ENCODE measurements at regions not wholly inside any gene's neighbourhood (a gene's known extent, or its start where the extent isn't known, plus 50 kb on each side); places are given as distances from the start of the nearest gene placed in this dataset.

DNA sequence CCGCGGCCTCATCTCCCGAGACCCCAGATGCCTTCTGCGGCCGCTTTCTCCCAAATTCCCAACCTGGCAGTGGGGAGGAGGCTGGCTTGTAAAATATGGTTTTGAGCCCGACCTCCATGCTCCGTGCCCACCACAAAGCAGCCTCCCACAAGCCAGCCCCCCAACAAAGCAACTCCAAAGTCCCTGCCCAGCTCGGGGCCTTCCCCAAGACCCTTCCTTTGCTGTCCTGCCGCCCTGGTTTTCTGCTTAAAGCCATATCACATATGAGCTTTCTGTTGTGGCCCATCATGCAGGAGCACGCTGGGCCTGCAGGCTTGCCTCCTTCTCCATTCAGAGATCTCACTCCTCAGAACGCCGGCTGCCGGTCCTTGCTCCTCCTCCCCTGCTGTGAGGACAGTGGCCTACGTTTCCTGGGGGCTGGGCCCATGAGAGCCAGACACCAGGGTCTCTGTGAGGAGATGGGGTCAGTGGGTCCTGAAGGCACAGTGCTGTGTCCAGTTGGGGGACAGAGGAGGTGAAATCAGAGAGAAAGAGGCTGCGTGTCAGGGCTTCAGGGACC, 680.0 kb downstream of the BRD1 start:
- no peak for DNase-seq (ENCODE audit: extremely low read depth in 1 of 2, low read depth in 1 of 2)

GRCh38 chr22:49147171-49147570, 680.5 kb downstream of the BRD1 start:
- no peak for DNase-seq (ENCODE audit: extremely low read depth in 1 of 2, low read depth in 1 of 2)

DNA sequence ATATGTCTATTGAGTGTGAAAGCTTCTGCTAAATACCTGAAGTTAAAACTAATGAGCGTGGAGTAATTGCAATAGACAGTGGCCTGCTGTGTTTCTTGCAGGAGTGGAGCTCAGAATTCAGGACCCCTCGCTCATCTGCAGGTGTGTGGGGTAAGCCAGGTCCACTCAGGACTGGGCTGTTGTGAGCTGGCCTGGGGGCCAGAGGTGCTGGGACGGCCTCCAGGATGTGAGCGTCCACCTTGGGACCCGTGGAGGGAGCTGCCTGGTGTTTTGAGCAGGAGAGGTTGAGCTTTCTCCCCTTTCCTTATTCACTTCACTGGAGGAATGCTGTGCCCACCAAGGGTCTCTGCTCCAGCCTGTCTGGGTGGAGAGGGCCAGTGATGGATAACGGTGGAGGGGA, 681.2 kb downstream of the BRD1 start:
- DNase-seq (ENCODE audit: extremely low read depth in 1 of 2, low read depth in 1 of 2) = no peak

- no peak for DNase-seq (ENCODE audit: extremely low read depth in 1 of 2, low read depth in 1 of 2)
Measured at GRCh38 chr22:49143812-49144211, 683.9 kb downstream of the BRD1 start.

DNA sequence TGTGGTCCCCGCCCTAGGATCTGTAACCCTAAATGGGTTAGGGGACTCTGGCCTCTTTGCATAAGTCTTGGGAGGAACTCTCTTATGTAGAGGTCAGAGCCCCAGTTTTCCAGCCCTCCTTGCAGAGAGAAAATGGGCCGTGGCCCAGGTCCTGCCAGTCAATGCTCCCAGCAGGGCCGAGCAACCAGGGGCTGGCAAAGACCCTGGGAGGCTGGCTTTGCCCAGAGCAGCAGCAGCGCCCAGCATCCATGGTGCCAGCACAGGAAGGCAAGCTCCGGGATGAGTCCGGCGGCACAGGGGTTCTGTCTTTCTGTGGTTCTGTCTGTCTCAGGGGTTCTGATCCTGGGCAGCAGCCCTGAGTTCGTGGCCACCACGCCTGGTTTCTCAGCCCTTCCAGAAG, 684.8 kb downstream of the BRD1 start:
- no peak for DNase-seq (ENCODE audit: extremely low read depth in 1 of 2, low read depth in 1 of 2)

GRCh38 chr22:49142296-49142695, 685.4 kb downstream of the BRD1 start:
- no peak for DNase-seq (ENCODE audit: extremely low read depth in 1 of 2, low read depth in 1 of 2)

DNA sequence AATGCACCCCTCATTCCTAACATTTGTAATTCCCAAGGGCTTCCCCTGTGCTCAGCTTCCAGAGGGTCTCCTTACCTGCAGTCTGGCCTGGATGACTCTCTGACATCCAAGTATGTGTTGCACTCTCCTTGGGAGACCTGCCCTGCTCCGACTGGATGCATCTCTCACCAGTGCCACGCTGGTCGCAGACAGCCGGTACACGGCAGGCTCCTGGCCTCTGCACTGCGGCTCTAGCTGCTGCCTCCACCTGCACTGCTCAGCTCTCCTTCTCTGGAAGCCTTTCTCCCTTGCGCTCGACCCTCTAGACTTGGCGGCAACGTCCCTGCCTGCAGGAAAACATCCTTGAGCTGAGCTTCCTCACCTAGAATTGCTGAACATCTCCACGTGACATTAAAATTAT, 685.9 kb downstream of the BRD1 start:
- no peak for DNase-seq (ENCODE audit: extremely low read depth in 1 of 2, low read depth in 1 of 2)

DNA sequence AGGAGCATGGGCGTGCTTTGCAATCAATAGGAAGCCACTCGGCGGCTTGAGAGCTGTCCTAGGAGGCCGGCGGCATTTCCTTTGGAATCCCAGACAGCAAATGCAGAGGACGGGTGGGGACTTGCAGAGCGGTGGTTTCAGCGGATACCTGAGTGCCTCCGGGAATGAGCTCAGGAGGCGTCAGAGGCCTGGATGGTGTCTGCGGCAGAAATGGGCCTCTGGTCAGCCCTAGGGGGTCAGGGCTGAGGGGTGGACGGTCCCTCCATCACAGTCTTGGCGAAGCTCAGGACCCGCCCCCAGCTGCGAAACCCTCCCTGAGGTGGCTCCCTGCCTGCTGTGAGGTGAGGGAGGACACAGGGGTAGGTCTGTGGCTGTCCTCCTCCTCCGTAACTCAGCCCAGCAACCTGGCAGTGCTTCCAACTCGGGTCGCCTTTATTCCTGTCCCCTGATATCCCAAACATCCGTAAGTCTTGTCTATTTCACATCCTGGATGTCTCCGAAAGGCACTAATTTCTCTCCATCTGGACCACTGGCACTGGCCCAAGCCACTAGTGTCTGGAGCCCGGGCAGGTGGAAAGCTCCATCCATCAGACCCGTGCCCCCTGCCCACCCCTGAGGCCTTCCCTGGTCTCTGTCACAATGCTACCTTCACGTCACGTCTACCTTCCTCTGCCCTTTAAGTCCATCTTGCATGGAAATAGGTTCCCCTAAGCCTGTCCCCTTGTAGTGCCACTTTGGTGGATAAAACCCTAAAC, 686.6 kb downstream of the BRD1 start:
- DNase-seq (ENCODE audit: extremely low read depth in 1 of 2, low read depth in 1 of 2) = no peak

DNA sequence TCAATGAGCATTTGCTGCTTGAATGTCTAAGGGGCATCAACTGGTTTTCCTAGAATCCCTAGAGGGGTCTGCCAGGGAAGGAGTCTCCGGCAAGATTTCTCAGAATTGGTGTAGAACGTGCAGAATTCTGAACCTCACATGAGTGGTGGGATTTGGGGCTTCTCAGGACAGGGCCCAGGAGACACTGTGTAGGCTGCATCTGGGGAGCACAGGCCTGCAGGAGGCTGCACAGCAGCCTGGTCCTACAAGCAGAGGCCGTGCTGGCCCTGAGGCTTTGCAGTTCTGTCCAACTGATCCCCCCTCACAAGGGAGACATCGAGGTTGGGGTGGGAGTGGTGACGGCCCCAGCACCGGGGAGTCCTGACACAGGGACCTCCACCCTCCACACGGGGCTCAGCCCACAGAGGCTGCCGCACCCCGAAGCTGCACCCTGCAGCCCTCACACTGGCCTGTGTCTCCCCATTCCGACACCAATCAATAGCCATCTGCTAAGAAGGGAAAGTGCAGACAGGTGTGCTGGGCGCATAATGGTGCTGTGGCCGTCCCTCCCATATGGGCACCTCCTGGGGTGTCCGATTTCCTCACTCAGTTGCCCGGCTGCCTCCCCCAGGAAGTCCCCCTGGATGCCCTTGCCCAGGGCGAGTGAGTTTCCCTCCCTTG, 688.1 kb downstream of the BRD1 start:
- DNase-seq (ENCODE audit: extremely low read depth in 1 of 2, low read depth in 1 of 2) = no peak

DNA sequence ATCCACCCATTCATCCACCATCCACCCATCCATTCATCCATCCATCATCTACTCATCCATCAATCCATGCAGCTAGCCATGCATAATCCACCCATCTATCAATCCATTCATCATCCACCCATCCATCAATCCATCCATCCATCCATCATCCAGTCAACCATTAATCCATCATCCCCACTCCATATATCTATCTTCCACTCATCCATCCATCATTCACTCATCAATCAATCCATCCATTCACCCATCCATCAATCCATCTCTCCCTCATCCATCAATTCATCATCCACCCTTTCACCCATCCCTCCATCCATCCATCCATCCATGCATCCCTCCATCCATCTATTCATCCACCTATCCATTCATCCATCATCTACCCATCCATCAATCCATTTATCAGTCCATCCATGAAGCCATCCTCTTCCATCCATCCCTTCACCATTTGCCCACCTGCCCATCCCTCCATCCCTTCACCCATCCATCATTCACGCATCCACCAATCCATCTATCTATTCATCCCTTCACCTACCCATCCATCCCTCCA, 689.4 kb downstream of the BRD1 start:
- no peak for DNase-seq (ENCODE audit: extremely low read depth in 1 of 2, low read depth in 1 of 2)

GRCh38 chr22:49137206-49137840, 690.4 kb downstream of the BRD1 start:
- no peak for DNase-seq (ENCODE audit: extremely low read depth in 1 of 2, low read depth in 1 of 2)

DNA sequence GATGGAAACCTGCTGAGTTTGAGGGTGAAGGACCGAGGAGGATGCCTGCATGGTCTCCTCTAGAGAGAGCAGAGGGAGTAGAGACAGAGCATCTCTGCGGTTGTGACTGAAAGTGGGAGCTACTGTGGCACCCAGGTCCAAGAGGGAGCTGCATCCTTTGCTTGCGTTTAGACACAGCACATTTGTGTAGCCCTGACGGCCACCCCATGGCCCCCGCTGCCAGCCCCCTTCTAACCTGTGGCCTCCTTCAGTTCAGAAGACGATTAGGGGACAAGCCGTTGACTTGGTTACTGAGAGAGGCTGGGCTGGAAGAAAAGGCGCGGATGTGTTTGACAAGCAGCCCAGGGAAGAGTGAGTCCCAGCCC, 690.9 kb downstream of the BRD1 start:
- DNase-seq (ENCODE audit: extremely low read depth in 1 of 2, low read depth in 1 of 2) = no peak

DNA sequence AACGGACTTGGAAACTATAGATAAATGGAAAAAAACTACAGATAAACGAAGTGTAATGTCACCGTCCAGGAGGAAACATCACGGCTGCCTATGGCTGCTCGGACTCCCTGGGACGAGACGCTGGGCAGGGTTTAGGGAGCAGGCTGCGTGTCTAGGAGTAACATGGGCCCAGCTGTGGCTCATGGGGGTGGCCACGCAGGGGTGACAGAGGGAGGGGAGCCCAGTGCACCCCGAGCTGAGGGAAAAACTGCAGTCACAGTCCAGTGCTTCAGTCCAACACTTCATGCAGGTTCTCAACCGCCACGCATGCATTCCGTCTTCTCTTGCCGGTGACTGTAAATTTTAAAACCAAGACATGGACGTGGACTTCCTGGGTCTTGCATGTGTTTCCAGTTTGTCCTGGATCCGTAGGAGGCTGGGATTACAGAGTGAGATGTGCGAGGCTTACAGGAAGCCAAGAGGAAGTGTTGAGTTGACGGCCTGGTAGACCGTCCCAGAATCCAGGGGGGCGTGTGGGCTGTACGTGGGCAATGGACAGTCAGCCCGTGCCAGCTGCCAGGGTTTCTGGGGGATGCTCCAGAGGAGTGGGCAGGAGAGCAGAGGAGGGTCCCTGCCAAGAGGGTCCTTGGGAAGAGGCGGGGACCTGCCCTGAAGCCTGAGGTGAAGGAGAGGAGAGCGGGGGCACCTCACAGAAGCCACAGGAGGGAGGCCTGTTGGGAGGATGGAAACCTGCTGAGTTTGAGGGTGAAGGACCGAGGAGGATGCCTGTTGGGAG, 691.4 kb downstream of the BRD1 start:
- no peak for DNase-seq (ENCODE audit: extremely low read depth in 1 of 2, low read depth in 1 of 2)

- no peak for DNase-seq (ENCODE audit: extremely low read depth in 1 of 2, low read depth in 1 of 2)
Measured at GRCh38 chr22:49134076-49134475, 693.6 kb downstream of the BRD1 start.

DNA sequence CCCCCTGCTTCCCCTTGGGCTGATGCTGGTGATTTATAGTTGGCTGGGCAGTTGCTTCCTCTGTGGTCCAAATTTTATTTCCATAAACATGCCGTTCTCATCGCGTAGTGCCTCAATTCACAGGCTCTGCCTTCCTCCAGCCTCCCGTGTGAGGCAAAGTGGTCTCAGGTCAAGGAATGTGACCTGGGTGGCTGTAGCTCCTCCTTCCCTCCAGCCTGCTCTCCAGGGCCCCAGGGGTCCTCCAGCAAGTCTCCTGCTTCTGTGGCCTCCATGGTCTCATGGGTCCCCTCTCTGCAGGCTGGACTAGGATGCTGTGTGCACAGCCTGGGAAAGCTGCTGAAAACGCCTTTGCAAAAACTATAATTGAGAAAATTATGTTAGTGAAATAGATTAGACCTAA, 694.1 kb downstream of the BRD1 start:
- no peak for DNase-seq (ENCODE audit: extremely low read depth in 1 of 2, low read depth in 1 of 2)

GRCh38 chr22:49132009-49132408, 695.7 kb downstream of the BRD1 start:
- no peak for DNase-seq (ENCODE audit: extremely low read depth in 1 of 2, low read depth in 1 of 2)

DNA sequence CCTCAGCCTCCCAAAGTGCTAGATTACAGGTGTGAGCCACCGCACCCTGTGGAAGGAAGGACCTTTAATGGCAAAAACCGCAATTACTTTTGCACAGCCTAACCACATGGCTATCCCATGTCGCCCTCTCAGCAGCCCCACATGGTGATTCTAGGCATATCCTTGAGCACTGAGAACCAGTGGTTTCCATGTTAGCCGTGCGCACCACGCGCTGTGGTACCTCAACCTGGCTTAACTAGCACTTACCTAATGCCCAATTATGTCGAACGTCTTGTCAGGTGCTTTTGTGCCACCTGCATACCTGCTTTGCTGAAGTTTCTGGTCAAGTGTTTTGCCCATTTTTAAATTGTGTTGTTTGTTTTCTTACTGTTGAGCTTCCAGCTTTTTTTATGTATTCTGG, 697.9 kb downstream of the BRD1 start:
- no peak for DNase-seq (ENCODE audit: extremely low read depth in 1 of 2, low read depth in 1 of 2)

GRCh38 chr22:49128874-49129273, 698.8 kb downstream of the BRD1 start:
- DNase-seq (ENCODE audit: extremely low read depth in 1 of 2, low read depth in 1 of 2) = no peak

- no peak for DNase-seq (ENCODE audit: extremely low read depth in 1 of 2, low read depth in 1 of 2)
Measured at GRCh38 chr22:49124608-49125007, 703.1 kb downstream of the BRD1 start.

DNA sequence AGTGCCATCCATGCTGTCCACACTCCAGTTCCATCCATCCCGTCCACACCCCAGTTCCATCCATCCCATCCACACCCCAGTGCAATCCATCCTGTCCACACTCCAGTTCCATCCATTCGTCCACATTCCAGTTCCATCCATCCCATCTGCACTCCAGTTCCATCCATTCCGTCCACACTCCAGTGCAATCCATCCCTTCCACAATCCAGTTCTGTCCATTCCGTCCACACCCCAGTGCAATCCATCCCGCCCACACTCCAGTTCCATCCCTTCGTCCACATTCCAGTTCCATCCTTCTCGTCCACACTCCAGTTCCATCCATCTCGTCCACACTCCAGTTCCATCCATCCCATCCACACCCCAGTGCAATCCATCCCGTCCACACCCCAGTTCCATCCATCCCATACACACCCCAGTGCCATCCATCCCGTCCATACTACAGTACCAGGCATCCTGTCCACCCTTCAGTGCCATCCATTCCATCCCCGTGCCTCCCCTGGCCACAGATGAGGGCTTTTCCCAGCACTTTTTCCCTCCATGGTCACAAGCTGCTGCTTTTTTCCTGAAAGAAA, 704.0 kb downstream of the BRD1 start:
- DNase-seq (ENCODE audit: extremely low read depth in 1 of 2, low read depth in 1 of 2) = no peak

DNA sequence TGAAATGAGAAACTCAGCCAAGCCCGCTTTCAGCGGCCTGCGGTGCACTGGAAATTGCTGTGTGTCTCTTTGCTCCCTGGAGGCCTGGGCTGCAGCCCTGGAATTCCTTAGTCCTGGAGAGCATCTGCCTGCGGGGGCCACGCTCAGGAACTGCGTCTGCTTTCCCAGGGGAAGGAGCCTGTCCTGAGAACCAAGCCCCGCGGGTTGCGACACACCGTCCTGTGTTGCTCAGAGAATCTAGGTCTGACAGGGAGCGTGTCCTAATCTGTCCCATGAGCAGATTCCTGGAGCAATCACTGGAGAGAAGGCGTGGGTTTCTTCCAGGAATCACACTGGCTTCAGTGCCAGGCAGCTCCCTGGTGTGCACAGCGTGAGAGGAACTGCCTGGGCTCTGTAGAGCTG, 708.1 kb downstream of the BRD1 start:
- no peak for DNase-seq (ENCODE audit: extremely low read depth in 1 of 2, low read depth in 1 of 2)
